Ovary (tissue), 3 donors: ENCODE measurements at regions not wholly inside any gene's neighbourhood (a gene's known extent, or its start where the extent isn't known, plus 50 kb on each side); places are given as distances from the start of the nearest gene placed in this dataset.

Source experiments
- EP300 ChIP-seq: sonication (generic); formaldehyde crosslinking; IDR thresholded peaks from one replicate; pipeline ENCODE4 v1.6.1; 2017; ENCODE audit warnings: antibody characterized with exemption
- POLR2A ChIP-seq: fragments of 450-650 bp; IDR thresholded peaks from one replicate; pipeline ENCODE4 v1.6.1; 2017; ENCODE audit warnings: antibody characterized with exemption, mild to moderate bottlenecking, moderate library complexity
- TF ChIP-seq, protein P1 (sequence below), 3 donors: fragments of 450-650 bp in 2 of 3; fragments of 200-600 bp in 1 of 3; IDR thresholded peaks; one replicate each; pipeline versions ENCODE4 v1.5.1 to v1.8.0; 2016 to 2022; ENCODE audit warnings: antibody characterized with exemption in 3 of 3, mild to moderate bottlenecking in 1 of 3
- donor health status: DM: no; HTN: no; CAD: no.

GRCh38 chr22:22122348-22123117 is 122.1 kb upstream of the VPREB1 start:
- TF ChIP-seq, protein P1, sequence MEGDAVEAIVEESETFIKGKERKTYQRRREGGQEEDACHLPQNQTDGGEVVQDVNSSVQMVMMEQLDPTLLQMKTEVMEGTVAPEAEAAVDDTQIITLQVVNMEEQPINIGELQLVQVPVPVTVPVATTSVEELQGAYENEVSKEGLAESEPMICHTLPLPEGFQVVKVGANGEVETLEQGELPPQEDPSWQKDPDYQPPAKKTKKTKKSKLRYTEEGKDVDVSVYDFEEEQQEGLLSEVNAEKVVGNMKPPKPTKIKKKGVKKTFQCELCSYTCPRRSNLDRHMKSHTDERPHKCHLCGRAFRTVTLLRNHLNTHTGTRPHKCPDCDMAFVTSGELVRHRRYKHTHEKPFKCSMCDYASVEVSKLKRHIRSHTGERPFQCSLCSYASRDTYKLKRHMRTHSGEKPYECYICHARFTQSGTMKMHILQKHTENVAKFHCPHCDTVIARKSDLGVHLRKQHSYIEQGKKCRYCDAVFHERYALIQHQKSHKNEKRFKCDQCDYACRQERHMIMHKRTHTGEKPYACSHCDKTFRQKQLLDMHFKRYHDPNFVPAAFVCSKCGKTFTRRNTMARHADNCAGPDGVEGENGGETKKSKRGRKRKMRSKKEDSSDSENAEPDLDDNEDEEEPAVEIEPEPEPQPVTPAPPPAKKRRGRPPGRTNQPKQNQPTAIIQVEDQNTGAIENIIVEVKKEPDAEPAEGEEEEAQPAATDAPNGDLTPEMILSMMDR (IDR thresholded peaks at IDR 0.05), result no peak
- TF ChIP-seq POLR2A (no peak), EP300 (no peak)
